Colonic mucosa (tissue), 4 donors: ENCODE measurements at regions not wholly inside any gene's neighbourhood (a gene's known extent, or its start where the extent isn't known, plus 50 kb on each side); places are given as distances from the start of the nearest gene placed in this dataset.

Source experiments
- DNase-seq: peaks from one replicate; pipeline ENCODE4 v3.0.0-alpha.2; 2020
- H3K27ac ChIP-seq: fragments of 200-600 bp; one replicate; pipeline ENCODE4 v1.8.0; 2021
- H3K27me3 ChIP-seq: fragments of 200-600 bp; one replicate; pipeline ENCODE4 v1.8.0; 2021
- H3K36me3 ChIP-seq: fragments of 200-600 bp; one replicate; pipeline ENCODE4 v1.8.0; 2021
- H3K4me1 ChIP-seq: fragments of 200-600 bp; one replicate; pipeline ENCODE4 v1.8.0; 2021; ENCODE audit warnings: mild to moderate bottlenecking
- H3K4me3 ChIP-seq: fragments of 200-600 bp; one replicate; pipeline ENCODE4 v1.8.0; 2021
- H3K9ac ChIP-seq, 2 donors: one replicate each; pipeline ENCODE4 v1.7.0; 2013; ENCODE audit warnings: control low read depth in 2 of 2, low read depth in 2 of 2, low read length in 2 of 2
- H3K9me3 ChIP-seq: fragments of 200-600 bp; one replicate; pipeline ENCODE4 v1.8.0; 2021
- CTCF ChIP-seq: fragments of 200-600 bp; IDR thresholded peaks from one replicate; pipeline ENCODE4 v1.8.0; 2022; ENCODE audit warnings: antibody characterized with exemption, mild to moderate bottlenecking
- intact Hi-C: fragments of 100-400 bp; cut with DNase I; formaldehyde crosslinking; loops from one replicate; pipeline ENCODE4 v1.14.1; 2022
- donor health status: healthy.
- donor health status: DM: no; HTN: no; CAD: no.
- donor health status: DM: no; HTN: no; CAD: no.

- Histone ChIP-seq H3K27me3 (no peaks in the 10 kb centered on the region), H3K36me3 (no peaks in the 10 kb centered on the region), H3K9me3 (no peaks in the 10 kb centered on the region), H3K27ac (no peak overlapping the region), H3K9ac (no peak overlapping the region), H3K4me3 (no peak overlapping the region), H3K4me1 (no peaks in the 10 kb centered on the region)
- no peak for TF ChIP-seq CTCF
- intact Hi-C loops, result no loop called here
- DNase-seq, result no peak
Measured at GRCh38 chr12:126247936-126248335, 1182.7 kb downstream of the AACS start.

- H3K27me3 ChIP-seq, result no peaks in the 10 kb centered on the region
- intact Hi-C loops, result no loop called here
- DNase-seq, result no peak
Measured at GRCh38 chr12:126248871-126249403, 1183.7 kb downstream of the AACS start.

GRCh38 chr12:126258190-126258589 lies 1193.0 kb downstream of the AACS start:
- no peak overlapping the region for H3K27ac ChIP-seq
- TF ChIP-seq CTCF, result no peak
- no peaks in the 10 kb centered on the region for H3K36me3 ChIP-seq
- H3K9ac ChIP-seq, result no peak overlapping the region
- intact Hi-C loops, result no loop called here
- no peaks in the 10 kb centered on the region for H3K27me3 ChIP-seq
- no peaks in the 10 kb centered on the region for H3K4me1 ChIP-seq
- H3K9me3 ChIP-seq, result no peaks in the 10 kb centered on the region
- no peak overlapping the region for H3K4me3 ChIP-seq
- no peak for DNase-seq

More at GRCh38 chr12:126248871-126249403, 1183.7 kb downstream of the AACS start:
- H3K9ac ChIP-seq, result no peak overlapping the region
- H3K36me3 ChIP-seq, result no peaks in the 10 kb centered on the region
- no peak overlapping the region for H3K27ac ChIP-seq
- H3K4me3 ChIP-seq, result no peak overlapping the region
- H3K9me3 ChIP-seq, result no peaks in the 10 kb centered on the region
- TF ChIP-seq CTCF, result no peak
- H3K4me1 ChIP-seq, result no peaks in the 10 kb centered on the region

GRCh38 chr12:126262829-126263228 lies 1197.6 kb downstream of the AACS start:
- H3K27me3 ChIP-seq, result no peaks in the 10 kb centered on the region
- H3K4me1 ChIP-seq, result no peaks in the 10 kb centered on the region
- TF ChIP-seq CTCF, result no peak
- H3K4me3 ChIP-seq, result no peak overlapping the region
- H3K9ac ChIP-seq, result no peak overlapping the region
- intact Hi-C loops, result no loop called here
- no peak overlapping the region for H3K27ac ChIP-seq
- no peaks in the 10 kb centered on the region for H3K36me3 ChIP-seq
- no peaks in the 10 kb centered on the region for H3K9me3 ChIP-seq
- DNase-seq, result no peak

GRCh38 chr12:126268222-126268621 lies 1203.0 kb downstream of the AACS start:
- no peaks in the 10 kb centered on the region for H3K36me3 ChIP-seq
- H3K4me1 ChIP-seq, result no peaks in the 10 kb centered on the region
- DNase-seq, result no peak
- H3K4me3 ChIP-seq, result no peak overlapping the region
- no peaks in the 10 kb centered on the region for H3K27me3 ChIP-seq
- H3K27ac ChIP-seq, result no peak overlapping the region
- H3K9me3 ChIP-seq, result no peaks in the 10 kb centered on the region
- intact Hi-C loops, result no loop called here
- no peak overlapping the region for H3K9ac ChIP-seq
- no peak for TF ChIP-seq CTCF
